HG03520 (cell line): ENCODE measurements at regions not wholly inside any gene's neighbourhood (a gene's known extent, or its start where the extent isn't known, plus 50 kb on each side); places are given as distances from the start of the nearest gene placed in this dataset.

Source experiments
- ATAC-seq: cut with Tn5 transposase; IDR thresholded peaks from one replicate; pipeline ENCODE4 v1.9.1; 2021; ENCODE audit warnings: mild to moderate bottlenecking, moderate library complexity; ENCODE audit not compliant: unreplicated experiment

- ATAC-seq = no peak
Measured at GRCh38 chr20:23282111-23282510, 68.5 kb upstream of the NXT1 start.

GRCh38 chr20:23279836-23280235, 70.8 kb upstream of the NXT1 start:
- no peak for ATAC-seq

- no peak for ATAC-seq
Measured at GRCh38 chr20:23278172-23278571, 72.4 kb upstream of the NXT1 start.

- no peak for ATAC-seq
Measured at GRCh38 chr20:23277316-23277715, 73.3 kb upstream of the NXT1 start.

GRCh38 chr20:23273776-23274175, 76.8 kb upstream of the NXT1 start:
- ATAC-seq = no peak

- ATAC-seq = no peak
Measured at GRCh38 chr20:23272176-23273029, 78.2 kb upstream of the NXT1 start.

- no peak for ATAC-seq
Measured at GRCh38 chr20:23270382-23270911, 80.1 kb upstream of the NXT1 start.

GRCh38 chr20:23269954-23270353, 80.6 kb upstream of the NXT1 start:
- ATAC-seq = no peak

- ATAC-seq = no peak
Measured at GRCh38 chr20:23268792-23269354, 81.7 kb upstream of the NXT1 start.

GRCh38 chr20:23267909-23268308, 82.7 kb upstream of the NXT1 start:
- no peak for ATAC-seq

GRCh38 chr20:23266530-23267398, 83.8 kb upstream of the NXT1 start:
- ATAC-seq = no peak

GRCh38 chr20:23265226-23265625, 85.4 kb upstream of the NXT1 start:
- ATAC-seq = no peak

GRCh38 chr20:23264545-23264944, 86.0 kb upstream of the NXT1 start:
- no peak for ATAC-seq

- no peak for ATAC-seq
Measured at GRCh38 chr20:23260181-23260840, 90.3 kb upstream of the NXT1 start.

GRCh38 chr20:23258747-23259121, 91.9 kb upstream of the NXT1 start:
- ATAC-seq = no peak

GRCh38 chr20:23257848-23258746, 92.5 kb upstream of the NXT1 start:
- ATAC-seq = no peak

- no peak for ATAC-seq
Measured at GRCh38 chr20:23257106-23257761, 93.4 kb upstream of the NXT1 start.

GRCh38 chr20:23255716-23256385, 94.7 kb upstream of the NXT1 start:
- no peak for ATAC-seq

- ATAC-seq = no peak
Measured at GRCh38 chr20:23255106-23255505, 95.5 kb upstream of the NXT1 start.
